ACC112 (cell line): ENCODE measurements at regions not wholly inside any gene's neighbourhood (a gene's known extent, or its start where the extent isn't known, plus 50 kb on each side); places are given as distances from the start of the nearest gene placed in this dataset.

Experiments
- H2AFZ ChIP-seq: fragments of 200-600 bp; sonication (generic); one replicate; pipeline ENCODE4 v1.6.0; 2017; ENCODE audit warnings: antibody characterized with exemption, low read length; ENCODE audit not compliant: unreplicated experiment
- H3K27ac ChIP-seq: fragments of 200-600 bp; sonication (generic); 2 replicates; pipeline ENCODE4 v1.5.1; 2014; ENCODE audit warnings: low read depth, mild to moderate bottlenecking, antibody characterized with exemption, low read length, moderate library complexity
- H3K27me3 ChIP-seq: fragments of 200-600 bp; sonication (generic); 2 replicates; pipeline ENCODE4 v1.6.1; 2014; ENCODE audit warnings: mild to moderate bottlenecking, antibody characterized with exemption, low read length, moderate library complexity, mixed read lengths; ENCODE audit not compliant: insufficient read depth
- H3K36me3 ChIP-seq: fragments of 200-600 bp; sonication (generic); 2 replicates; pipeline ENCODE4 v1.6.1; 2016; ENCODE audit warnings: mild to moderate bottlenecking, antibody characterized with exemption, low read length, moderate library complexity, mixed read lengths; ENCODE audit not compliant: insufficient read depth
- H3K4me1 ChIP-seq: fragments of 200-600 bp; sonication (generic); one replicate; pipeline ENCODE4 v1.6.1; 2016; ENCODE audit warnings: low read length, mixed read lengths; ENCODE audit not compliant: insufficient read depth, unreplicated experiment, control insufficient read depth
- H3K4me3 ChIP-seq: fragments of 200-600 bp; sonication (generic); 2 replicates; pipeline ENCODE4 v1.5.1; 2014; ENCODE audit warnings: mild to moderate bottlenecking, low read depth, low read length
- H3K79me2 ChIP-seq: fragments of 200-600 bp; sonication (generic); one replicate; pipeline ENCODE4 v1.6.0; 2016; ENCODE audit warnings: low read length; ENCODE audit not compliant: control insufficient read depth, unreplicated experiment, insufficient read depth

DNA sequence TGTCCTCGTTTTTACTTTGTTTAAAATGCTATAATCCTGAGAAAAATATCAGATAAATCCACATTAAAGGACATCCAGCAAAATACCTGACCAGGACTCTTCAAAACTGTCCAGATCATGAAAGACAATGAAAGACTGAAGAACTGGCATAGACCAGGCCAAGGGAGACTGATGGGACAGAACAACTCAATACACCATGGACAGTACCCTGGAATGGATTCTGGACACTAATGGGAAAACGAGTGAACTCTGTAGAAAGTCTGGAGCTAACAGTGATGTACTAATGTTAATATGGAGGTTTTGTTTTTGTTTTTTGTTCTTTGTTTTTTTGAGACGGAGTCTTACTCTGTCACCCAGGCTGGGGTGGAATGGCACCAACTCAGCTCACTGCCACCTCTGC, 461.4 kb downstream of the CD83 start:
- Histone ChIP-seq H3K27me3 (no peaks in the 10 kb centered on the region), H3K4me1 (no peaks in the 10 kb centered on the region), H2AFZ (no peak overlapping the region), H3K79me2 (no peaks in the 10 kb centered on the region), H3K4me3 (no peak overlapping the region), H3K36me3 (no peaks in the 10 kb centered on the region), H3K27ac (no peak overlapping the region)

DNA sequence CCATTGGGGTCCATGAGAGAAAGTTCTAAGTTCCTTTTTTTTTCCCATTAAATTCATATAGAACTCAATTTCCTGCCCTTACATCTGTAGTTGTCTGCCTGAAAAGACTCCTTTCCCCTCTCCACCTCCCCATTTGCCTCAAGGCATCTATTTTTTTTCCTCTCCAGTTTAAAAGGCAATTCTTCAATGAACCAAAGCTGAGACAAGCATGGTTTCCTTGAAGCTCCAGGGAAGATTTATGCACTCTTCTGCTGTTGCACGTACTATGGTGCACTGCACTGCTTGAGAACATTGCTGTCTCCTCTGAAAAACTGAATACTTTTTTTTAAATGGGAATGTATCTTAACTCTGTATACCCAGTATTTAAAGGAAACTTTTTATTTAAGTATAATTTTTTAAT, 465.2 kb downstream of the CD83 start:
- Histone ChIP-seq H3K79me2 (no peaks in the 10 kb centered on the region), H2AFZ (no peak overlapping the region), H3K4me1 (no peaks in the 10 kb centered on the region), H3K4me3 (no peak overlapping the region), H3K36me3 (no peaks in the 10 kb centered on the region), H3K27me3 (no peaks in the 10 kb centered on the region), H3K27ac (no peak overlapping the region)

DNA sequence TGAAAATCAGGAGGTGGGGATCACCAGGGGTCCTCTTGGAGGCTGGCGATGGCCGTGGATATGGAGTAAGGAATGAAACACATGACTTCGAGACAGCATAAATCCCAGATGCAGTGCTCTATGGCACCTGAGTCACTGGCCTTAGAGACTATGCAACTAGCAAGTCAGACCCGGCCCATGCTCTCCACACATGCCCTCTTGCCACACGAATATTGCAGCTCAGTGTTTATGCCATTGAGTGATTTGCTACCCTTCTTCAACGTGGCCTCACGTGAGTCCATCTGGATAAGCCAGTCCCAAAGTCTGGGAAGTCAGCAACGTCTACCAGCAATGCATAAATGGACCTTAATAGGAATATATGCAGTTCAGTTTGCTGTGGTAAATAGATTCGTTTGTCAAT, 466.3 kb downstream of the CD83 start:
- Histone ChIP-seq H3K4me3 (no peak overlapping the region), H3K27me3 (no peaks in the 10 kb centered on the region), H3K27ac (no peak overlapping the region), H2AFZ (no peak overlapping the region), H3K79me2 (no peaks in the 10 kb centered on the region), H3K4me1 (no peaks in the 10 kb centered on the region), H3K36me3 (no peaks in the 10 kb centered on the region)

DNA sequence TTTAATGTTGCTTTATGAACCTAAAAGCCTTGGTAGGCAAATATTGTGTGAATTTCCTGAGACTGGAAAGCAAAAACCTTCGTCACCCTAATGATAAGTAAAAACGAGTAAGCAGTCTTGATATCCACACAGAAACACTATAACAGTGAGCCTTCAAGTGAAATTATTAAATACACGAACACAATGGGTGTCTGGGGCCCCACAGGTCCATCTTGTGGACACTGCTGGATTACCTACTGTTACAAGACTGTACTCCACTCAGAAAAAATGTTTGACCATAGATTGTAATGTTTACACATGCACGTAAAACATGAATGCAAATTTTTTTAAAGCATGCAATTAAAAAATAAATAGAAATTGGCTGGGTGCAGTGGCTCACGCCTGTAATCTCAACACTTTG, 466.9 kb downstream of the CD83 start:
- no peak overlapping the region for H2AFZ ChIP-seq
- H3K4me3 ChIP-seq = no peak overlapping the region
- no peaks in the 10 kb centered on the region for H3K36me3 ChIP-seq
- H3K27ac ChIP-seq = no peak overlapping the region
- no peaks in the 10 kb centered on the region for H3K79me2 ChIP-seq
- H3K27me3 ChIP-seq = no peaks in the 10 kb centered on the region
- no peaks in the 10 kb centered on the region for H3K4me1 ChIP-seq

DNA sequence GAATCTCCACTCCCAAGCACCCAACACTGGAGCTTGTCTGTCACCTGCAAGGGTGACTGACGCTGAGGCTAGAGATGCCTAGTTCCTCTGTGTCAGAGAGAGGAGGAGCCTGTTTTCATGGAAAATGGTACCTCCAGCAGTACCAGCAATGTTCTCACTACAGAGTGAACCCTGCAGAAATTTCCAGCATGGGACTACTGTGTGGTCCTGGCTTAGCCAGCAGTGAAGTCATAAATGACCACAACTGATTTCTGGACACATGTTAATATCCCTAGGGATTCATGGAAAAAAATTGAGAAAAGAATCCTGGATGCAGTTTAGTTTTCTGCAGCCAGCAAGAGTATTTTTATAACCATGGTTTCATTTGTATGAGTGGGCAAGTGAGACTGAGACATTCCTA, 468.1 kb downstream of the CD83 start:
- Histone ChIP-seq H3K27ac (no peak overlapping the region), H3K4me3 (no peak overlapping the region), H3K27me3 (no peaks in the 10 kb centered on the region), H2AFZ (no peak overlapping the region), H3K36me3 (no peaks in the 10 kb centered on the region), H3K79me2 (no peaks in the 10 kb centered on the region), H3K4me1 (no peaks in the 10 kb centered on the region)

DNA sequence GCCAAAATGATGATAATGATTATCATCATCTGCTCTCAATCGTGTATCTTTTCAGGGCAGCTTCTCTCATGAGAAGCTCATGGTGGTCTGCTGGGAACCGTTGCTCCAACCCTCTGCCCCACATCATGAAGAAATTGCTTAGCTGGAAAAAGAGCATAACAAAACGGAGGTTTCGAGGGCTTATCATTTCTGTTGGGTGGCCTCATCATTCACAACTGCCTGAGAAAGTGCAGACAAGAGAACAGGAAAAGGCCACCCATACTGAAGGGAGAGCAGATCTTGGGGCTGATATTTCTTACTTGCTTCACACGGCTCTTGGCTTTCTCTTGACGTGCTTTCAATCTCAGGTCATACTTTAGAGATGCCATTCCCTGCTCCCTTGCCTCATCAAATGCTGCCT, 471.6 kb downstream of the CD83 start:
- Histone ChIP-seq H3K27me3 (no peaks in the 10 kb centered on the region), H2AFZ (no peak overlapping the region), H3K79me2 (no peaks in the 10 kb centered on the region), H3K27ac (no peak overlapping the region), H3K36me3 (no peaks in the 10 kb centered on the region), H3K4me3 (no peak overlapping the region), H3K4me1 (no peaks in the 10 kb centered on the region)

DNA sequence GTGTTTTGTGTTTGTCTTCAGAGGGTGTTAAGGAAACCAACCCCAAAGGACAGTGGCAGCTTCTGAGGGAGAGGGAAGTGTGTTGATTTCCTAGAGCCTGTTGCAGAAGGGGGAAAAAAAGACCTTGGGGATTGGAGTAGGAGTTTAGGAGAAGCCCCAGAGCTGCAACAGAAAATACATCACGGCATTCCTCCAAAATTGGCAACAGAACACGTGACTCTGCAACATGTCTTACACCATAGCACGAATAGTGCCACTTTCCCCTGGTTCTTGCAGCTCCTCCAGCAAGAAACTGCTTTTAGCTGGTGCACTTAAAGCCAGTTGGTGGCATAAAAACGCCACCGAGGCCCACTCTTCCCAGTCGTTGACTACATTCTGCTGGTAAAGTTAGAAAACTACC, 473.0 kb downstream of the CD83 start:
- H3K27me3 ChIP-seq = no peaks in the 10 kb centered on the region
- H3K4me1 ChIP-seq = no peaks in the 10 kb centered on the region
- no peaks in the 10 kb centered on the region for H3K79me2 ChIP-seq
- H3K4me3 ChIP-seq = no peak overlapping the region
- no peaks in the 10 kb centered on the region for H3K36me3 ChIP-seq
- H3K27ac ChIP-seq = no peak overlapping the region
- H2AFZ ChIP-seq = no peak overlapping the region

DNA sequence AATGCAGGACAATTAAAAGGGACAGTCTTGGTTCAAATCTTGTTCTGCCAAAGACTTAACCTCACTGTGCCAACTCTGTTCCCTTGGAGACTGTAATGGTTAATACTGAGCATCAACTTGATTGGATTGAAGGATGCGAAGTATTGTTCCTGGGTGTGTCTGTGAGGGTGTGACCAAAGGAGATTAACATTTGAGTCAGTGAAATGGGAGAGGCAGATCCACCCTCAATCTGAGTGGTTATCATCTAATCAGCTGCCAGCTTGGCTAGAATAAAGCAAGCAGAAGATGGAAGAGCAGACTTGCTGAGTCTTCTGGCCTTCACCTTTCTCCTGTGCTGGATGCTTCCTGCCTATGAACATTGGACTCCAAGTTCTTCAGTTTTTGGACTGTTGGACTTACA, 474.4 kb downstream of the CD83 start:
- Histone ChIP-seq H3K4me1 (no peaks in the 10 kb centered on the region), H3K4me3 (no peak overlapping the region), H3K79me2 (no peaks in the 10 kb centered on the region), H3K27ac (no peak overlapping the region), H2AFZ (no peak overlapping the region), H3K27me3 (no peaks in the 10 kb centered on the region), H3K36me3 (no peaks in the 10 kb centered on the region)

DNA sequence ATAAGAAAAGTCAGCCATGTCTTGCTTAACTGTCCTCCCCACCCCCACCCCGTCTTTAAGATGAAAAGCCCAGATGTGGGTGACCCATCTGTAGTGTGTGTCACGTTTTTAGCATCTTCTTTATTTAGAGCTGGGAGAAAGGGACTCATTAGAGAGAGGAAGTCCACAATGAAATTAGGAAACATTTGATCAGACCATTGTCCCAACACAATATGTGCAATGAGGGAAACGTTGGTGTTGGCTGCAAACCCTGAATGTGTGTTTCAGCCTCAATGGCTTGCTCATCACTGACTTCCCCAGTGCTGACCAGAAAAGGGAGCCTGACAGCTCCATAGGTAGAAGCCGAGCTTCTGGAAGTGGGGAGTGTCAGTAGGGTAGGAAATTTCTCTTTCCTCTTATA, 475.7 kb downstream of the CD83 start:
- Histone ChIP-seq H3K4me1 (no peaks in the 10 kb centered on the region), H2AFZ (no peak overlapping the region), H3K27me3 (no peaks in the 10 kb centered on the region), H3K36me3 (no peaks in the 10 kb centered on the region), H3K4me3 (no peak overlapping the region), H3K27ac (no peak overlapping the region), H3K79me2 (no peaks in the 10 kb centered on the region)

DNA sequence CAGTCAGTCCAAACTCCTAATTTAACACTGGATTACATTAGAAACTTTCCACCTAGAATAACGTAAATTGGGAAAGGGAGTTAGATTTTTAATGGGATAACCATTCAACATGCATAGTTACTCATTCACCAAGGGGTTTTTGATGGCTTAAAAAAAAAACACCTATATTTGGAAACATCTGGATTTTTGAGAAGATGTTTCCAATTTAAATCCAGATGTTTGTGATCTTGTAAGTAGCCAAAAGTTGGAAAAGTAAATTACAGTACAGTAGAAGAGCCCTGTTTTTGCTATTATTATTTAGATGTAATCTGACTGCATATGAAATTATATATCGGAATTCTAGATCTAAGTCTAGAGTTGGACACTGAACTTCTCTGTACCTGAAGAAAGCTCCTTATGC, 478.2 kb downstream of the CD83 start:
- H3K27me3 ChIP-seq = no peaks in the 10 kb centered on the region
- H3K4me1 ChIP-seq = no peaks in the 10 kb centered on the region
- no peak overlapping the region for H3K27ac ChIP-seq
- H3K4me3 ChIP-seq = no peak overlapping the region
- H2AFZ ChIP-seq = no peak overlapping the region
- no peaks in the 10 kb centered on the region for H3K36me3 ChIP-seq
- no peaks in the 10 kb centered on the region for H3K79me2 ChIP-seq

DNA sequence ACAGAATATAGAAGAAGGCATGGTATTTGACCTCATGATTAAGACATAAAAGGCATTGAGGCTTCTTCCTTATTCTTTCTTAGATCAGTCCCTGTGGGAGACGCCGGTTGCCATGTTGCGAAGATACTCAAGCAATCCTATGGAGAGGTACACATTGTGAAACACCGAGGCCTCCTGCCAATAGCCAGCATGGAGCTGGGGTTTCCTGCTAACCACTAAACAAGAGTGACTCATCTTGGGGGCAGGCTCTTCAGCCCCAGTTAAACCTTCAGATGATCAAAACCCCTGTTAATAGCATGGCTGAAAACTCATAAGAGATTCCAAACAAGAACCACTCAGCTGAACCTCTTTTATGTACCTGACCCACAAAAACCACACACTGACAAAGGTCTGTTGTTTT, 478.8 kb downstream of the CD83 start:
- no peaks in the 10 kb centered on the region for H3K4me1 ChIP-seq
- H2AFZ ChIP-seq = no peak overlapping the region
- no peak overlapping the region for H3K4me3 ChIP-seq
- H3K79me2 ChIP-seq = no peaks in the 10 kb centered on the region
- H3K27ac ChIP-seq = no peak overlapping the region
- H3K36me3 ChIP-seq = no peaks in the 10 kb centered on the region
- no peaks in the 10 kb centered on the region for H3K27me3 ChIP-seq

DNA sequence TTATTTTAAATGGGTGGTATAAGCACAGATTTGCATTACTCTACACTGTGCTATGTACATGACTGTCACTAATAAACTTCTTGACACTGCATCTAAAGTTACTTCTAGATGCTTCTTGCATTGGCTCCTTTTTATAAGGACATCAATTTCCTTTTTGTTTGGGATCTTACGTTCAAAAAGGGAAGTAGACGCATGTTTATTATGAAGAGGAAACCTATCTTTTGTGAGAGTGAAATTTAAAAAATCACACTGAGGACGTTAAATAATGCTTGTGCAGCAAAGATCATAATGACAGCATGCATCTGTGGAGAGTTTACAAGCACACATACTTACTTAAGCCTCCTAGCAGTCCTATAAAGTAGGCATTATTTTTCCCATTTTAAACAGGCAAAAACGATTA, 479.5 kb downstream of the CD83 start:
- no peaks in the 10 kb centered on the region for H3K27me3 ChIP-seq
- no peak overlapping the region for H2AFZ ChIP-seq
- no peaks in the 10 kb centered on the region for H3K4me1 ChIP-seq
- H3K4me3 ChIP-seq = no peak overlapping the region
- H3K36me3 ChIP-seq = no peaks in the 10 kb centered on the region
- no peaks in the 10 kb centered on the region for H3K79me2 ChIP-seq
- H3K27ac ChIP-seq = no peak overlapping the region
